Fibroblast of skin of abdomen (primary cell): ENCODE measurements at regions not wholly inside any gene's neighbourhood (a gene's known extent, or its start where the extent isn't known, plus 50 kb on each side); places are given as distances from the start of the nearest gene placed in this dataset.
"Not testable (repeated sequence)": the region's sequence is repeated elsewhere in the genome, so short reads cannot be mapped to it uniquely, and the experiment has no call there.

Source experiments
- DNase-seq: peaks from one replicate; pipeline ENCODE4 v3.0.0-alpha.2; 2013

DNA sequence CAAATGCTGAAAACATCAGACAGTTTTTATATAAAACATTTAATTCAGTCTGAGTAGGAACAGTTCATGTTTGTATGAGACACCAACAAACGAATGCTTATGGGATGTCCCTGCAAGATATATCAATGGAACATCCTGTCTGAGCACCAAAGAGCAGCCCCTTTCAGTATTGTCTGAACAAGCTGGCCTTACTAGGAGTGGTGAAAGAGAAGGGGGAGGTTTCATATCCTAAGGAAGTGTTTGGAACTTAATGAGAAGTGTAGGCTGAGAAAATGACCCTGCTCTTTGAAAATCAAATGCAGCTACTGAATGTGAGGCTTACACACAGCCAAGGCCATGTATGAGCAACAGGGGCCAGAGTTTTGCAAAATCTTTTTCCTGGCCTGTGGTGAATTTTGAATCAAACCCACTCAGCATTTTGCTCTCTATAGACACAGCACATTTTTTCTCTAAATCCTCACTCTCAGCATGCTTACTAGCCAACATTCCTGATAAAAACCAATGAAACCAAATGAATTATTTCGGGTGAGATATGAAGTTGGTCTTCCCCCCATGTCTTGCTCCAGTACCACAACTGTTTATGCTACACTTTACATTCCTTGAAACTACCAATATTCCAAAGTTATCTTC is 119.4 kb downstream of the LUZP4 start:
- peak; percentile 62 for DNase-seq

GRCh38 chrX:115409551-115409950 is 120.0 kb downstream of the LUZP4 start:
- peak; percentile 38 for DNase-seq

DNA sequence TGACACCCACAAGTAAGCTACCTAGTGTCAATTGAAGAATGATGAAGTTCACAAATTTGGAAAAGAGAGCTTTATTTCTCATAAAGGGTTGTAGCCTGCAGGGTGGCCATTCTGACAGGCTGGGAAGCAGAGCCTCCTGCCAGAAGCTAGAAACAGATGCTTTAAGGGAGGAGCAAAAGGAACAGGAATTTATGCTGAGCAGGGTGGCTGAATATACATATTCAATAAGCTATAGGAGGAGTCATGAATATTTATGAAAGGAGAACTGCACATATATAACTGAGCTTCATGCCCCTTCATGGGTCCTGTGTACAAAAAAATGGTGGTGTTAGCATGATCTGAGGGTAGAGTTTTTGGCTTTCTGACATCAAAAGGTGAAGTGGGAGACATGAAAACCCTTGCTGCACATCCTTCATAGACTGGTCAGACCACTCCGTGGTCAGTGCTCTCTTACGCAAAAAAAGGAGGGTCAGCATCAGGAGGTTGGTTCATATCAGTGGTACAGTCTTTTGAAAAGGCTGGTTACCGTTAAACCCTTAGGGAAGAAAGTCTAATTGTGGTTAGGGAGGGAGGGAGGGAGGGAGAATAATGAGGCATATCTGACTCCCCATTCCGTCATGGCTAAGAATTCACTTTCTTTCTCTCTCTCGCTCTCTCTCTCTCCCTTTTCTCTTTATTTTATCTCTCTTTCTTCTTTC is 121.4 kb downstream of the LUZP4 start:
- no peak for DNase-seq

- DNase-seq: peak; percentile 49
Observed at GRCh38 chrX:115413246-115413878, 123.8 kb downstream of the LUZP4 start.

DNA sequence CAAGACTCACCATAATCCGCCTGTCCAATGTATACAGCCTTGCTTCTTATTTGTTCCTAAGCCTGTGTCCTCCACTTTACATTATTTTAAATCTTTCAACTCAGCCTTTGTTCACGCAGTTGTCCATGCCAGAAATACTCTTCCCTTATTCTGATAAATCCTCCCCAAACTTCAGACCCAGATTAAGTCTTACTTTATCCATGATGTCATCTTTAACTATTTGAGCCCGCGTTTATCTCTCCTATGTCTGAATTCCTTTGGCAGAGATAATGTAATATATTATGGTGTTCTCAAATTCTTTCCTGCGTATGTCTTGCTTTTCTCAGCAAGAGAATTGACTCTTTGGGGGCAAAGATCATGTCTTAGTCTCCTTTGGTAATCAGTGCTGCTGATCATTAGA is 129.6 kb downstream of the LUZP4 start:
- DNase-seq: peak; percentile 10

DNA sequence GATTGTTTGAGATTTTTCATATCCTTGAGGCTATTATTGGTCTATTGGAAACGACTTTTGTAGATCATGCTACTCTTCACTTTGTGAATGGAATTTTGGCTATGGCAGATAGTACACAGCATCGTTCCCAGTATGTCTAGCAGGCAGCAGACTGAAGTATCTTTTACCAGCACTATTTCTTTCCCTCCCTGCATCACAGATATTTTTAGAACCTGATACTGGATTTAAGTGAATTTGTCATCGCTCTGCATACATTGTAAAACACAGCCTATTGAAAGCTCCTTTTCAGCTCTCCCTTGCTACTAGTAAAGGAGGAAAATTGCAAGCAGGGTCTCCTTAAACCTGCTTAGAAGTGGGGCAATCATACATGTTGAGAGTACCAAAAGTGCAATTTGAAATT is 133.6 kb downstream of the LUZP4 start:
- DNase-seq: no peak

GRCh38 chrX:115425359-115425758 is 135.6 kb upstream of the PLS3 start:
- no peak for DNase-seq

GRCh38 chrX:115427861-115428410 is 133.0 kb upstream of the PLS3 start:
- no peak for DNase-seq

- DNase-seq: not testable (repeated sequence)
Observed at GRCh38 chrX:115434834-115435233, 126.1 kb upstream of the PLS3 start.

DNA sequence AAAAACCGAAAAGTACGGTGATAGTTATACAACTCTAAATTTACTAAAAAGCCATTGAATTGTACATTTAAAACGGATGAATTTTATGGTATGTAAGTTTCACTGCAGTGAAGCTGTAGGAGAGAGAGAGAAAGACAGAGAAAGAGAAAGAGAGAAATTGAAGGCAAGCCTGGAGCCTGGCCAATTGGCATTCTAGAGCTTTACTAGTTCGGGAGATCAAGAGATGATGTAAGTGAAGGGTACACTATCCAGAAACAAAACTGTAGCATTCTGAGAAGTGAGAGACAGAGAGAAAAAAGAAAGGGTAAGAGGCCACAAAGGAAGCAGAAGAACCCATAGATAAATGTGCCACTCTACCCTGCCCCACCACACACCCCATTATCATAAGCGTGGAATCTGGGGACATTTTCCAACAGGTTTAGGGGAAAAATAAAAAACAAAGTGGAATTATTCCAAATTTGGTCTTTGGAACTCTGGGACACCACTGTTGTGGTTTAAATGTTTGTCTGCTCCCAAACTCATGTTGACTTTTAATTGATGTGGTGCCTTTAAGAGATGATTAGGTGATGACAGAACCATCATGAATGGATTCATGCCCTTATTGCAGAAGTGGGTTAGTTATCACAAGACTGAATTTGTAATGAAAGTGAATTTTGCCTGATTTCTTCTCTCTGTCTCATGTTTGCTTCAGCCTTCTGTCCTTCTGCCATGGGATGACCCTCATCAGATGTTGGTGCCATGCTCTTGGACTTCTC is 123.0 kb upstream of the PLS3 start:
- no peak for DNase-seq

- DNase-seq: no peak
Observed at GRCh38 chrX:115448146-115448545, 112.8 kb upstream of the PLS3 start.

DNA sequence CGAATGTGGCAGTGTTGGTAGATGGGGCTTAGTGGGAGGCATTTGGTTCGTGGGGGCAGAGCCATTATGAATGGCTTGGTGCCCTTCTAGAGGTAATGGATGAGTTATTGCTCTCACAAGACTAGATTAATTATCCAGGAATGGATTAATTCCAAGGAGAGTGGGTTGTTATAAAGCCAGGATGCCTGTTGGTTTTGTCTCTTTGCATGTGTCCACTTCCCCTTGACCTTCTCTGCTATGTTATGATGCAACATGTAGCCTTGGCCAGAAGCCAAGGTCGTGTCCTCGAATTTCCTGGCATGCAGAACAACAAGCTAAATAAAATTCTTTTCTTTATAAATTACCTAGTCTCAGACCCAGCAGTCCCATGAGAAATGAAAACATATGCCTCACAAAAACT is 111.2 kb upstream of the PLS3 start:
- DNase-seq: peak; percentile 12

GRCh38 chrX:115452251-115452650 is 108.7 kb upstream of the PLS3 start:
- peak; percentile 32 for DNase-seq

DNA sequence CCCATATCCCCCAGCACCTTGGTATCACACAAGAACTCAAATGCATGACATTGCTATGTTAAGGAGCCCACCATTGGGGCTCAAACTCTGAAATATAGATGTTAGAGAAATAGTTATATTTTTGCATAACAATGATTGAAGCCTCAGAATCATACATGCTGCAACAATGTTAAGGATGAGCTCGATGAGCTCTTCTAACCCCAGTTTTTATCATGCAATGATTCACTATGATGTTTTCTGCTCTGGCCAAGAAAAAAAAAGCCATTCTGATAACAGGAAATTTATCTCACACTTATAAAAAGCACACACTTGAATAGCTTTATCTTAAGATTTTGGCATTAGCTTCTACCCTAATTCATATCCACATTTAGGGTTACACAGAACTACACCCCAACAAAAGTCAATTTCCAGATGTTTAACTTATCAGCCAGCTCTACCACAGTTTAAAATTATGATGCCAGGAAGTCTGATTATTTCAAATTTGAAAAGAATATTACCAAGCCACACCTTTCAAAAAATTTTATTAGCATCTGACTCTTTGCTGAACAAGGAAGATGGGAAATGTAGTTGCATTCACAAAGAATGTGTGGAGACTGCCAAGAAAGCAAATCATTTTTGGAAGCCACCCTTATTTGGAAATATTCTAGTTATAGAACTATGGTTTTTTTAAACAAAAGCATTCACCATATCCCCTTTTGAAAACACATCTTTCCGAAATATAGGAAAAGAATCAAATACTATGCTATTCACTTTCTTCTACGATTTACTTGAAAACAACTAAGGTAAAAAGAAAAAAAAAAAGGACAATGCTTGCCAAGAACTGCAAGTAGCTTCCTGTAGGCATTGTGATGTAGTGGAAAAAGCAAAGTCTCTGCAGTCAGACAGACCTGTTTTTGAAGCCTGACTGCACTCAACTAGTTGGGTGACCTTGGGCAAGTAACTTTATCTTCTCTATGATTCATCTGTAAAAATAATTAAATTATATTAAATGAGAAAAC is 100.8 kb upstream of the PLS3 start:
- peak; percentile 59 for DNase-seq

DNA sequence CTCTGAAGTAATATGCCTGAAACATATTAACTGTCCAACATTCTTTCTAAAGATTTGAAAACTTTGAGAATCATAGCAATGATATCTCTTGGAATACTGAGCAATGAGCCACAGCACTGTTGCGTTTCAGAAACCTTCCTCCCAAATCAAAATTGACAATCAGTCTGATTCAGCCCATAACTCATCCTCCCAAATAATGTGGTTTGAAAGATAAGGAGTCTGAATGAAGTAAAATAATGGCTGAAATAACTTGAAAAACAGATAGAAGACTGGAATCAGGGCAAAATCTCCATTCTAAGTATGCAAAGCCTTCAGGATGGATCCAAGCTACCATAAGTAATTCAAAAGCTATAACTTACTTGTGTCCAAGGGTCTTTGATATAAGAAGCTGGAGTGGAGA is 98.6 kb upstream of the PLS3 start:
- DNase-seq: peak; percentile 38

GRCh38 chrX:115467961-115468360 is 93.0 kb upstream of the PLS3 start:
- DNase-seq: no peak

- DNase-seq: no peak
Observed at GRCh38 chrX:115472131-115472530, 88.8 kb upstream of the PLS3 start.

- DNase-seq: no peak
Observed at GRCh38 chrX:115486510-115486909, 74.5 kb upstream of the PLS3 start.

DNA sequence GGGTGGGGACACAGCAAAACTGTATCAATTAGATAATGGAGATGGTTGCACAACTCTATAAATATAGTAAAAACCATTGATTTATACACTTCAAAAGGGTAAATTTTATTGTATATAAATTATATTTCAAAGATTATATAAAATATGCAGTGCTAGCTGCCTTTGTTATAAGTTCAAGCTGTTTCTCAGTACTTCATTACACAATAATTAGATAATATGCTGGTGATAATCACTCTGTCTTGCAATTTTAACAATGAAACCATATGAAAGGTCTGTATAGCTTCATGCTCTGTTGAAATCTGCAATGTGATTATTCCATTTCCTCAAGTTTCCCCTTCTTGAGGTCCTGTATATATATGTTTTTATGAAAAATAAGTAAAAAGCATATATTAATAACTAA is 73.4 kb upstream of the PLS3 start:
- DNase-seq: no peak

GRCh38 chrX:115490814-115491213 is 70.2 kb upstream of the PLS3 start:
- no peak for DNase-seq

- no peak for DNase-seq
Observed at GRCh38 chrX:115491766-115492165, 69.2 kb upstream of the PLS3 start.

DNA sequence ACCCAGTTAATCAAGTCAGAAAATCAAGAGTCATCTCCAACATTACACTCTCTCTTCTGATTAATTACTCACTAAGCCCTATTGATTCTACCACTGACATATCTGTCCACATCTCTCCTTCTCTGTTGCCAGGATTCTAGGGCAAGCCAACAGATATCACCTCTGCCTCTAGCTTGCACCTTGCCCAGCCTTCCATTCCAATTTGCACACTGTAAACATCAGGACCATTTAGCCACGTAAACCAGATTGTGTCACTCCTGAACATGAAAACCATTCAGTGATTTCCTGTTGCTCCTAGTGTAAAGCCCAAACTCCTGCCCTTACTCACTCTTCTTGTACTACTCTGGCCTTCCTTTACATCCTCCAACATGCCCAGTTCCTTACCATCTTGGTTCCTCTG is 68.0 kb upstream of the PLS3 start:
- no peak for DNase-seq
